Activated T-cell treated with anti-CD3 and anti-CD28 coated beads for 24 hours (primary cell): ENCODE measurements at regions not wholly inside any gene's neighbourhood (a gene's known extent, or its start where the extent isn't known, plus 50 kb on each side); places are given as distances from the start of the nearest gene placed in this dataset.

Source experiments
- DNase-seq: peaks from one replicate; pipeline ENCODE4 v3.0.0-alpha.2; 2020; ENCODE audit warnings: low read depth

DNA sequence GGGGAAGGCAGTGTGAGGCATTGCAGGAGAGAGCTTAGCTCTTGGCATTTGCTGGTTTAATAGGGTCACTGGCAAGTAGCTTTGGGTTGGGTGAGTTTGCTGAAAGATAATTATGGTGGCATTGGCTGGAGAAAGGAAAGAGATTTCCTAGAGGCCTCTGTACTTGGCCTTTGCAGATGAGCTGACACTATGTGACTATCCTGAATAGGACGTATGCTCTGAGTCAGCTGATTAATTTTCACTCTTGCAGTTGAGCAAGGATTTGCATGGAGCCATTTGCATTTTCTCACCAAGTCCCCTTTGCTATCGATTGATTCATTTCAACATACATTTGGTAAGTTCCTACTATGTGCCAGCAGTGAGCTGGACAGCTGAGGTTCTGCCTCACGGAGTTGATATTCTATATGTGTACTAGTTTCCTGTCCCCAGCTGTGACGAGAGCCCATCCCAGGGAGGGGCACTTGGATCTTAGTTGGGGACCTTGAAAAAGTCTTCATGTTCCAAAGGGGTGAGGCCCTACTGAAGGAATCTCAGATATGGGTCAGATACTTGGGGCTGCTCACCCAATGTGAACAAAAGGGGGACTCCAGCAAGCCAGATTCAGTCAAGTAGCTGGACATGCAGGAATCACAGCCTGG, 245.7 kb downstream of the LOXHD1 start:
- no peak for DNase-seq

DNA sequence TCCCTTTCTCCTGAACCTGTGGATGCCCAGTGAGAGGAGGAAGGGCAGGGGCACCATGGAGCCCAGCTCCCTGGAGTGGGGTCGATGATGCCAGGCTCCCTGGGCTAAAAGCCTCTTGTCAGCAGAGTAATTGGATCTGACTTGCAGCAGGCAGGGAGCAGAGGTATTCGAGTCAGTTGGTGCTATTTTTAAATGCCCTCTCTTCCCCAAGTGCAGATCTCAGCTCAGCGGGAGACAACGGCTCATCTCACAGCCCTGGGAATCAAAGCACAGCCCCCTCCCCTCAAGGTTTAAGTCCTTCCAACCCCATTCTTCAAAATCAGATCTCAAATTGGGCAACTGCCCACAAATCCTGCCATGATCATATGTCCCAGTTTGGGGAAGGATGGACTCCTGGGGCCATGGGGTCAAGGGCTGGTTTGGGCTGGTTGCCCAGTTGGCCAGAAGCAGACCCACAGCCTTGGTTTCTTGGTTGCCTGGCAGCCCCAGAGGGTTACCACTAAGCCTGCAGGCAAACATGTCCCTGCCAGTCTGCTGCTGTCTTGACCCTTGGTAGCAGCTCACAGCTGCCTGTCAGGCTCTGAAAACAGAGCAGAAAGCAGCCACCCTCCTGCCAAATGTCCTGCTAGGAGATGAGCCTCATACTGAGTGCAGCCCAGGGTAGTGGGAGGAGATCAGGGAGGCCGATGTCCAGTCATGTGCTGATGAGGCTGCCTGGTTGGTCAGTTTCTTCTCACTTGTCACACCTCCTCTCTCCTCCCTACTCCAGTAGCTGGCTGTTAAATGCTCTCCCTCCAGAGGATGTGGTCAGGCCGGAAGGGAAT, 244.9 kb downstream of the LOXHD1 start:
- DNase-seq, result no peak

DNA sequence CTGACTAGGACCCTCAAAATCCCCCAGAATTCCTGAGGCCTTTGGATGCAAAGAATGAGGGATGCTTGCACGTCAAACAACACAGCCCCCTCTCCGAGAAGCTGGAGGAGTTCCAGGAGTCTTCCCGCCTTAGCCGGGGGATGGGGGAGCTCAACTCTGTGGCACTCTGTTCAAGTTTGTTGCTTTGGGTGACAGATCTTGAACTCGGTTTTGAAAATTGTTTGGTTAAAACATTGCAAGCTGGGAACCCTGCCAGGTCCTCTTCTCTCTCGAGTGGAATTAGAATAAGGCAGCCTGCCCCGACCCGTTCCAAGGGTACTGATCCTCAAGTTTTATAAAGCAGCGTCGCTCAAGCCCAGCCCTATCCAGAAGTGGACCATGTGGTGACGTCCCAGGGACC, 244.1 kb downstream of the LOXHD1 start:
- DNase-seq, result no peak

DNA sequence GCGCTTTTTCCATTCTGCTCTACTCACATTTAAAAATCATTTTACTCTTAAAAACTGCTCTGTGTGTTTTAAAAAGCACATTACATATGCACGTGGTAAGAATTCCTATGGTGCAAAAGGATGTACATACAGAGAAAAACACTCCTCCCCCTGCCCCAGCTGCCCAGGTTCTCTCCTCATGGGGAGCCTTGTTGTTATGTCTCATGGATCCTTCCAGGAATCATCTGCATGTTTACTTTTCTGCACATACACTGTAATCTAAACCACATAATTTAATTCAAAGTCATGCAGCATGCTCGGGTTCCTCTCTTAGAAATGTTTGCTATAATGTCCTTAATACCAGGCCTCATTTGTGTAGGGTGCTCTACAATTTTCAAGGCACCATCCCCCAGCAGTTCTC, 243.3 kb downstream of the LOXHD1 start:
- no peak for DNase-seq

DNA sequence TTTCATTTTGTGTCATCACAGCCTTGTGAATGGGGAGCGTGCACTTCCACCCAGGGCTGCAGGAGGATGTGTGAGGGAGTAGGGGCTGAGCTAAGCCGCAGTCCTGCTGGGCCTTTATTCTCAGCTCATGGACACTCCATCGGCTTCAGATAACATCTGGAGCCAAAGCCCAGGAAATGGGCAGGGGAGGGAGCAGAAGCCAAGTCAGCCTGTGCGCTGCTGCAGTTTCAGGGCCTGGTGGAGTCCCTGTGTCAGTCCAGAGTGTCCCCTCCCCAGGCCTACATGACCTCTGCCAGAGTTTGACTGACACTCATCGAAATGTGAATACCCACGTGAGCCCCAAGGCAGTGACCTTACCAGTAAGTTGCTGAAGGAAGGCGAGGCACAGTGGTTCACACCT, 242.2 kb downstream of the LOXHD1 start:
- DNase-seq, result no peak

DNA sequence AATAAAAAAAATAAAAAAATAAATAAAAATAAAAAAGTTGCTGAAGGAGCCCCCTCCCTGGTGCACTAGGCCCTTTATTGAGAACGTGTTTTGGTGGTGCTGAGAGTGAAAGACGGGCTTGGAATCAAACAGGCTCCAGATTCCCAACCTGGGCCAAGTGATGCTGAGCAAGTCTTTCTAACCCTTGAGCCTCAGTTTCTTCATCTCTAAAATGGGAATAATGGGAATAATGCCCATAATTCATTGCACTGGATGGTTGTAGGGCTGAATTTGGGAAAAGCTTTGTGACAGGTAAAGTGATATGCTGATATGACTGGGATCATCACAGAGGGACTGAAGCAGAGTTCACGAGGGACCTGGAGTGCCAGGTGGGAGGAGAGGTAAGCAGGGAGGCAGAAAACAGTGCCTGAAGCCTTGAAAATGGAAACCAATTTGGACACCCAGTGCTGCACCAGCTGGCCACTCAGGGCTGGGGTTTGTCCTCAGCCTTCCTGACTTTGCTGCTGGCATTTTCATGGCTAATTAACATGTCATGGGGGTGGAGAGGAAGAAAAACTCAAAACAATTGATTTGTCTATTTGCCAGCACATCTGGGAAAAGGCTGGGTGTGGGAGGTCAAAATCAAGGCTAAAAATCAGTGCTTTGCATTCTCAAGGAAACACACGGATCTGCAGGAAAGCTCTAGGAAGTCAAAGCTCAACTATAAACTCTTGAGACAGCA, 241.3 kb downstream of the LOXHD1 start:
- DNase-seq, result no peak

DNA sequence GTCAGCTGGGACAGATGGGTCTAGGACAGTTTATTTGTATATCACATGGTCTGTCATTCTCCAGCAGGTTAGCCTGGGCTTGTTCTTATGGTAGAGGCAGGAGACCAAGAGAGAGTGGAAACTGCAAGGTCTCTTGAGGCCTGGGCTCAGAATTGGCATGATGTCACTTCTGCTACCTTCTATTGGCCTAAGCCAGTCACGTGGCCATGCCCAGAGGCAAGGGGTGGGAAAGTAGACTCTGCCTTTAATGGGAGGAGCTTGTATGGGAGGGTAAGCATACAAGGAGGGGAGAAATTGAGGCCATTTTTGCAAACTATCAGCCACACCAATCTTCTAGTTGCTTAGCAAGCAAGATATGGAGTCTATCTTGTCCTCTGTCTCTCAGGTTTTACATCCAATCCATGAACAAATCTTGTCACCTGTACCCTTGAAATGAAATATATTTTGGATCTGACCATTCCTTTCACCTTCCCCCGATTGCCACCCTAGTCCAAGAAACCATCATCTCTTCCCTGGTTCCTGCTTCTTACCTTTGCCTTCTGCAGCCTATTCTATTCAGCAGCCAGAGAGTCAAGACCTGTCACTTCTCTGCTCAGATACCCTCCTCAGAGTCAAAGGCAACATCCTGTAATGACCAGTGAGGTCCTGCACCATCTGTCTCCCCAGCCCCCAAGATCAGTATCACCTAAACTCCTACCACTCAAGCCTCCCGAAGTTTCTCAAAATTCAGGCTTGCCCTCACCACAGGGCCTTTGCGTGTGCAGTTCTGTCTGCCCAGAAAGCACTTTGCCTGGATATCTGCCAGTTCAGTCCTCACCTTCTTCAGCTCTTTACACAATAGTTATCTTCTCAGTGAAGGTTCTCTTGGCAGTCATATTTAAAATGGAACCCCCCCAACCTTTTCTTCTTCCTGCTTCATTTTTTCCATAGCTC, 240.0 kb downstream of the LOXHD1 start:
- DNase-seq, result no peak

DNA sequence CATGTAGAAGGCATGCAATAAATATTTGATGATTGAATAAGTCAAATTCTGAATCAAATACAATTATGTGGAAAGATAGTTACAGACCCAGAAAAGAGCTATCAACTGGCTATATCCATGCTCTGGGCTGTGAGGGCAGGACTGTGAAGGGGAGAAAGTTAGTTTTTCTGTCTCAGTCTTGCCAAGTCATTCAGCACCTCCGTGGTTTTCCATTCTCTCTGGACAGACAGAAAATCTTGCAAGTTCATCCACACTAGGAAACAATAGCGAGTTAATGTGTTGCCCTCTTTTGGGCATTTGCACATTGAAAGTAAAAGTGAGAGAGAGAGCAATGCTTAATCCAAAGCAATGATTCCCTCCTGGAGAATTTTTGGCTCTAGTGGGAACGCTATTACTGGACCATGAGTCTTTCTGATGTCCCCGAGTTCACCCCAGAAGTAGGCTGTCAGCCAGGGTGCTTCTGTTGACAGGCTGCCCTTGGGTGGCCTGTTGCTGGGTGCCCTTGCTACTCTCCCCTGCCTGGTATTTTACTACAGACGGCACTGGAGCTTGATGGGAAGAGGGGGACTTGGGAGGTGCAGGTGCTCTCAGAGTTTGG, 238.3 kb downstream of the LOXHD1 start:
- DNase-seq, result no peak

DNA sequence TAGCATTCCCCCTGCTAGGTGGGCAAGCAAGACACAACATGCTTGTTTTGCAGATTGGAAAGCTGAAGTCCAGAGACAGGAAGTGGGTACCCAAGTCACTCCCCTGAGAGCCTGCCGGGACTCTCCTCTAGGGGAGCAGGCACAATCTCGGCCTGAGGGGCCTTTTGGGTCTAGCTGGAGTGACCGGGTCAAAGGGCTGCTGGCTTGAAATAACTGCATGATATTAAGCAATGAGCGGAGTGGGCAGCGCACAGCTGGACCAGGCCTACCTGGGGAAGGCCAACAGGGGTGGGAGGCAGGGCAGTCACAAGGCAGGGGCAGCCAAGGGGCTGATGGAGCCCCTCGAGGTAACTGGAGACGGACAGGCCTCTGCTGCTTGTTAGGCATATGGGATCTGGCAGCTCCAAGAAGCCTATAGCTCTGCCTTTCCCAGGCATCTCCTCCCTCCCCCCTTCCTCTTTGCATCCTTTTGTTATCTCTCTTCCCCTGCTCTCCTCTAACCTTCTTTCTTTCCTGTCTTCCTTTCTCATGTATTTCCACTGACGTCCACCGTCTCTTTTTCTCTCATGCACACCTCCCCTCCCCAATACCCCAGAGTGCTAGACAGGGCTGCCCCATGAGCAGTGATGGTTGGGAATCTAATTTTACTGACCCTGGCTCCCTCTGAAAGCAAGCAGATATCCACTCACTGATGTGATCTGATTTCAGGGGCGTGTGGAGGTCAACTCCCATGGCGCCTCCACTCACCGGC, 237.5 kb downstream of the LOXHD1 start:
- DNase-seq, result no peak

DNA sequence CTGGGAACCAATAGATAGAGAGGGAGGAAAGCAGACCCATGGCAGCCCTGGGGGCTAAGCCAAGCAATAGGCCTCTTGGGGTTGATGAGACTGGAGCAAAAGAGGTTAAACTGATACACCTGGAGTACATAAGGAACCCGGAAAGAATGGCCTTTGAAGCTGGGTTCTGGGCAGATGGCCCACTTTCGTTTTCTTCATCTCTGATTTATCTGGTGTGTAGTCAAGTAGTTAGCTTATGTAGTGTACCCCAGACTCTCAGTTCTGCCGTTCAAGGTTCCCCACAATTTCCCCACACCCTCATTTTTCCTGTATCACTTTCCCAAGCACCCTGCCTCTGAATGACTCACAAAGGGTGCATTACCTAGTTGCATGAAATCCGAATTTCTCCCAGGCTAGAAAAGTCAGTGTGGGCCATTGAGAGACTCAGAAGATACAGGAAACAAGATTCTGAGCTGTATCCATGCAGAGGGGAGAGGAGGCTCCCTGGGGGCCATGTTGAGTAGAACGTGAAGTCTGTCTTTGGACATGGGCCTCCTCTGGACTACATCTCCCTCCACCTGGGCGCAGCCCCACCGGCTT, 235.0 kb downstream of the LOXHD1 start:
- DNase-seq, result no peak

DNA sequence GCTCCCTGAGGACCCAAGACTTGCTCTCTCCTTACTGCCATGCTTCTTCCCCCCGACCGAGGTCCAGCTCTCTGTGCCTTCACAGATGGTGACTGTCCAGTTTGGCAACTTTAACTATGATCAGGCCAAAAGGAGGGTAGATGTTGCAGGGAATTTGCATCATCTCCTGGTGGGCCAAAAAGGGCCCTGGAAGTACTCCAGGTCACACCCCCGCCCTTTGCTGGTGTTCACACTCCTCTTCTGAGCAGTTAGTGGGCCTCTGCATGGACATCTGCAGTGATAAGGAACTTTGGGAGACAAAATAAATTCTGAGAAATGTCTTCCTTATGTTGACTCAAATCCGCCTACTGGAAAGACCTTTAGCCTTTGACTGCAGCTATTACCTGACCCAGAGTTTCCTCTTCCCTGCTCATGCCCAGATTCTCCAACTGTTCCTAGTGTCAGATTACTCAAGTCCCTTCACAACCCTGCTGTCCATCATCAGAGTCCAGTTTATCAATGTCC, 234.4 kb downstream of the LOXHD1 start:
- no peak for DNase-seq

DNA sequence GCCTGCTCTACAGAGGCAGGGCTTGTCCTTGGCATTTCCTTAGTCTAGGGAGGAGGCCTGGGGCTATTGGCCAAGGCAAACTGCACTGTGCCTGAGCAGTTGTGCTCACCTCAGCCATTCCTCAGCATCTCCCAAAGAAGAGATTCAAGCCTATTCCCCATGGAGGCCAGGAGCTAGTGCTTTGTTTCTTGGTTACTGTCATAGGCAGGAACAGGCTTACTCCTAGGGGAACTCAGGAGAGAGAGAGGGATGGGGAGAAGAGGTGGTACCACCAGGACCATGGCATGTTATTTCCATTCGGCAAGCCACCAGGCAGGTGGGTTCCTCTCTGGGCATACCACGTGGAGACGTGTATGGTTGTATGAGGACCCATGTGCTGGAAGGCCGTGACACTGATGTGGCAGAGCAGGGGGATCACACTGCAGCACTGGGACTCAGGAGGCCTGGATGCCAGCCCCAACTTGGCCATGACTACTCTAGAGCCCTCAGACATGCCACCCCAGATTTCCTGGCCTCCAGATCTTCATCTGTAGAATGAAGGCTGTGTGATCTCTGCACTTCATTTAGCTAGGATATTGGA, 233.7 kb downstream of the LOXHD1 start:
- no peak for DNase-seq

DNA sequence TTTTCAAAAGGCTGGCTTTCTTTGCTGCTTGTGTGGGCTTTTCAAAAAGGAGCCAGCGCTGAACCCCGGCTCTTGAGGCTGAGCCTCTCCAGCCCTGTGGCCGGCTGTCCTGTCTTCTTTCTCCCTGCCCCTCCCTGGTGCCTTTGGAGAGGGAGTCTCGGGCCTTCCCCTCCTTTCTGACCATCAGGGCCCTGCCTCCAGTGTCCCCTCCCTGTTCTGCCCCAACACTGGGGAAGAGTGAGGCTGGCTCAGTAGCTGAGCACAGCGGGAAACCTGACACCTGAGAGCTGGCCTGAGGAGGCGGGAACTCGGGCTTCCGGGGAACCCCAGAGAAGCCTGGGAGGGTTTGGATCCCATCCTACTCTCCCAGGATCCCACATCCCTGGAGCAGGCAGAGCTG, 232.1 kb downstream of the LOXHD1 start:
- DNase-seq, result no peak

DNA sequence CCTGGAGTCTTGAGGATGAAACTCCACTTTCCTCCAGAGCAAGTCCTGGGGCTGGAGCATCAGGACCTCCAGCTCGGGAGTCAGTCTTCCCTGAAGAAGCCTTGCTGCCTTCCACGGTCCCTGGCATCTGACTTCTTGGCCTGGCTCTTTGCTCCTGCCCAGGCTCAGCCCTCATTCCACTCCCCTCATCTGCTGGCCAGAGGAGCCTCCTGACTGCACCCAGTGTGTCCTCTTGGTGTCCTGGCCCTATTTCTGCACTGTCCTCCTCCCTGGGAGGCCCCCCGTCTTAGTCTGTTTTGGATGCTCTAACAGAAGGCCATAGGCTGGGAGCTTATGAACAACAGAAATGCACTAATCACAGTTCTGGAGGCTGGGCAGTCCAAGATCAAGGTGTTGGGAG, 231.5 kb downstream of the LOXHD1 start:
- no peak for DNase-seq

DNA sequence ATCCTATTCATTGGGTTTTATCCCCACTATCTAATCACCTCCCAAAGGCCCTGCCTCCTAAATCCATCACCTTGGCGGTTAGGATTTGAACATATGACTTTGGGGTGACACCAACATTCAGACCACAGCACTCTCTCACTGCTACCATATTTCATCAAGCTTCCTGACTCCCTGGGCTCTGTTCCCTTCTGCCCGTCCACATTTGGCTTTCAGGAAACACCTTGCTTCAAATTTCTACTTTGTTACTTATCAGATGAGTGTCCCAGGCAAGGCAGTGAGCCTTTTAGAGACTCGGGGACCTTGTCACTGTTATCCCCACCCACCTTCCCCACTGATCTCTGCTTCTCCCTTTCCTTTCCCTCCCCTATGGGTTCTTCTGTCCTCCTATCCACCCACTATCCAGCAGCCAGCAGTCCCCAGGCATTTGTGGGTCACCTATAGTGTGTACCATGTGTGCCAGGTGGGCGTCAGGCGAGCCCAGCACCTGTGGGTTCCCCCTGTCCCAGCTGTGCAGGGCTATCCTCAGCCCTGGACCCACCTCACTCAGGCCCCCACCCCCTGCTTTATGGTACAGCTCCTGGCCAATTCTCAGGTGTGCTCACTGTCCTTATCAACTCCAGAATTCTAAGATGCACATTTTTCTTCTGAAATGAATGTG, 230.9 kb downstream of the LOXHD1 start:
- no peak for DNase-seq

DNA sequence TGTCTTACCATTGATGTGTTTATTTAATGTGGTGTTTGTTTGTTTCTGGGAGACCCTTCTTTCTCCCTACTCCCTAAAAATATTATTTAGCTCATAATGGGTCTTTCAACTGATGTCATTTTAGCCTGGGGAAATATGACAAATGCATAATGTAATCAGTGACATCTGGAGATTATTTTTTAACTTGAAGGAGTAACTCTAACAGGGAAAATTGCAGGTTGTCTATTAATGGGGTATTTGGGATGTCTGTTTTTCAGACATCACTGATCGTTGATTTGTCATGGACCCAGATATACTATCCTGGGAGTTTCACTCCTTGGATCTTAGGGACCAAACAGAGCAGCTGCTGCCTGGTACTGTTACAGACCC, 230.4 kb downstream of the LOXHD1 start:
- DNase-seq, result no peak
